Neuronal stem cell (in vitro differentiated cells): ENCODE measurements at regions not wholly inside any gene's neighbourhood (a gene's known extent, or its start where the extent isn't known, plus 50 kb on each side); places are given as distances from the start of the nearest gene placed in this dataset.
"Not testable (repeated sequence)": the region's sequence is repeated elsewhere in the genome, so short reads cannot be mapped to it uniquely, and the experiment has no call there.

Experiments
- DNase-seq: peaks from one replicate; pipeline ENCODE4 v3.0.0-alpha.2; 2013; ENCODE audit warnings: low spot score
- H2AFZ ChIP-seq: one replicate; pipeline ENCODE4 v1.6.1; 2013; ENCODE audit warnings: mild to moderate bottlenecking, low read length, inconsistent platforms
- H2AK5ac ChIP-seq: 2 replicates; pipeline ENCODE4 v1.6.1; 2013; ENCODE audit warnings: low read depth, mild to moderate bottlenecking, inconsistent platforms, low read length, moderate library complexity, mixed read lengths
- H2BK120ac ChIP-seq: 2 replicates; pipeline ENCODE4 v1.6.1; 2013; ENCODE audit warnings: low read depth, mild to moderate bottlenecking, inconsistent platforms, low read length, moderate library complexity, mixed read lengths
- H2BK12ac ChIP-seq: one replicate; pipeline ENCODE4 v1.6.1; 2013; ENCODE audit warnings: low read length, inconsistent platforms
- H2BK15ac ChIP-seq: 2 replicates; pipeline ENCODE4 v1.6.1; 2013; ENCODE audit warnings: mild to moderate bottlenecking, low read length, inconsistent platforms, mixed read lengths
- H2BK5ac ChIP-seq: one replicate; pipeline ENCODE4 v1.6.1; 2013; ENCODE audit warnings: inconsistent platforms, mild to moderate bottlenecking, low read length, moderate library complexity
- H3K14ac ChIP-seq: one replicate; pipeline ENCODE4 v1.6.1; 2013; ENCODE audit warnings: low read length, inconsistent platforms
- H3K18ac ChIP-seq: 2 replicates; pipeline ENCODE4 v1.6.1; 2013; ENCODE audit warnings: low read length, inconsistent platforms
- H3K23ac ChIP-seq: 2 replicates; pipeline ENCODE4 v1.6.1; 2013; ENCODE audit warnings: low read depth, mild to moderate bottlenecking, mixed read lengths, low read length, inconsistent platforms; ENCODE audit not compliant: poor library complexity
- H3K27ac ChIP-seq: replicated peaks from 3 replicates; pipeline ENCODE4 v1.5.1; 2013; ENCODE audit warnings: low read length, inconsistent platforms
- H3K27me3 ChIP-seq, 3 experiments: 2 replicates each; pipeline ENCODE4 v1.6.1; 2013; ENCODE audit warnings: low read length in 3 of 3, mild to moderate bottlenecking in 2 of 3, inconsistent platforms in 1 of 3, low read depth in 1 of 3, mixed read lengths in 1 of 3, moderate library complexity in 1 of 3; ENCODE audit not compliant: control insufficient read depth in 3 of 3, insufficient read depth in 3 of 3
- H3K36me3 ChIP-seq, 2 donors: replicated peaks in 1 of 2; 2 replicates each; pipeline ENCODE4 v1.6.1; 2013; ENCODE audit warnings: low read length in 2 of 2; ENCODE audit not compliant: control insufficient read depth in 2 of 2, insufficient read depth in 2 of 2
- H3K4ac ChIP-seq: 2 replicates; pipeline ENCODE4 v1.6.1; 2013; ENCODE audit warnings: inconsistent platforms, mild to moderate bottlenecking, low read length, moderate library complexity
- H3K4me1 ChIP-seq, 2 donors: 1 replicate in 1 of 2; 2 replicates in 1 of 2; pipeline ENCODE4 v1.6.1; 2013; ENCODE audit warnings: low read length in 2 of 2, low read depth in 1 of 2; ENCODE audit not compliant: control insufficient read depth in 2 of 2, insufficient read depth in 1 of 2
- H3K4me2 ChIP-seq: one replicate; pipeline ENCODE4 v1.6.1; 2013; ENCODE audit warnings: mild to moderate bottlenecking, low read length, inconsistent platforms; ENCODE audit not compliant: insufficient read depth, poor library complexity, severe bottlenecking
- H3K4me3 ChIP-seq, 2 donors: 2 replicates each; pipeline ENCODE4 v1.5.1; 2013; ENCODE audit warnings: low read length in 2 of 2, mild to moderate bottlenecking in 2 of 2, inconsistent platforms in 1 of 2, moderate library complexity in 1 of 2
- H3K79me1 ChIP-seq: one replicate; pipeline ENCODE4 v1.6.1; 2013; ENCODE audit warnings: low read depth, mild to moderate bottlenecking, inconsistent platforms, low read length, moderate library complexity
- H3K9ac ChIP-seq: one replicate; pipeline ENCODE4 v1.6.1; 2013; ENCODE audit warnings: mild to moderate bottlenecking, low read depth, low read length, inconsistent platforms; ENCODE audit not compliant: poor library complexity
- H3K9me3 ChIP-seq, 2 donors: replicated peaks in 1 of 2; 2 replicates each; pipeline versions ENCODE3 to v1.6.1; 2013; ENCODE audit warnings: low read length in 2 of 2, mild to moderate bottlenecking in 2 of 2, inconsistent platforms in 1 of 2, low read depth in 1 of 2, mixed read lengths in 1 of 2, moderate library complexity in 1 of 2; ENCODE audit not compliant: control insufficient read depth in 2 of 2, insufficient read depth in 1 of 2
- H4K8ac ChIP-seq: one replicate; pipeline ENCODE4 v1.6.1; 2013; ENCODE audit warnings: low read depth, mild to moderate bottlenecking, inconsistent platforms, low read length, moderate library complexity
- H4K91ac ChIP-seq: one replicate; pipeline ENCODE4 v1.6.1; 2013; ENCODE audit warnings: low read length, low read depth, mild to moderate bottlenecking, inconsistent platforms; ENCODE audit not compliant: poor library complexity
- WGBS, 2 donors: extraction: QIAGEN DNeasy Blood & Tissue Kit; methylation state at CpG; one replicate each; pipeline ENCODE4 v1.1.7; 2013; ENCODE audit warnings: missing lambda C conversion rate in 2 of 2, mixed read lengths in 1 of 2; ENCODE audit not compliant: insufficient read length in 2 of 2, insufficient replicate concordance in 1 of 2; ENCODE audit errors: extremely low coverage in 2 of 2; 5-methylcytosine and 5-hydroxymethylcytosine counted together

DNA sequence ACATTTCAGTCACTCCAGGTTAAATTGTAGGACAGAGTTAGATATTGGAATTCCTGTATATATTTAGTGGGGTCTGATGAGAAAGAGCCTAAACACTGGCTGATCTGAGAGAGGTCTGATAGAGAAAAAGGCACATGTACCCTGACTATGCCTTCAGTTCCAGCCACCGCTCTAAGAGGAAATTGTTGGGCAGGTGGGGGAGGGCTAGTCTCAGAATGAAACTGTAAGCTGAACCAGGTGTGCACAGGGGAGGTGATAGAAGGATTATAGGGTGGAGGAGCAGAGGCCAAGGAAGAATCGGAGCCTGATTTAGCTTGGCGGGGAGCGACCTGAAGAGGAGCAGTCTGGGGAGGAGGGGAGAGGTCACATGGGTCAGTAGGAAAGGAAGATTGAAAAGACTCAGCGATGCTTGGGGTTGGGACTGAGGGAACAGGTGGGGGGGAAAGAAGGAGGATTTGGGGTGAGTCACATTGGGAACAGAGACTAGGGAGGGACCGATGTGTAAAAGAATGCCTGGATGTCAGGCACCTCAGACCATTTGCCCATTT is 74.3 kb upstream of the SIRPG start:
- not testable (repeated sequence) for H3K9me3 ChIP-seq, DNase-seq, H2AK5ac ChIP-seq, H2BK12ac ChIP-seq, H3K36me3 ChIP-seq, H2BK120ac ChIP-seq, H3K27ac ChIP-seq, H3K23ac ChIP-seq, H4K8ac ChIP-seq, H3K18ac ChIP-seq, H3K79me1 ChIP-seq, H3K4me3 ChIP-seq, H2AFZ ChIP-seq, H2BK5ac ChIP-seq, H3K4me1 ChIP-seq, H3K9ac ChIP-seq, H2BK15ac ChIP-seq, H3K4me2 ChIP-seq, H4K91ac ChIP-seq, H3K14ac ChIP-seq, H3K4ac ChIP-seq
- peaks cover 0 to 10% (median 0%) of the 10 kb centered on the region in 3 experiments for H3K27me3 ChIP-seq
- no CpG with 5 or more reads among the region's 6 CpGs for WGBS, 2 donors

DNA sequence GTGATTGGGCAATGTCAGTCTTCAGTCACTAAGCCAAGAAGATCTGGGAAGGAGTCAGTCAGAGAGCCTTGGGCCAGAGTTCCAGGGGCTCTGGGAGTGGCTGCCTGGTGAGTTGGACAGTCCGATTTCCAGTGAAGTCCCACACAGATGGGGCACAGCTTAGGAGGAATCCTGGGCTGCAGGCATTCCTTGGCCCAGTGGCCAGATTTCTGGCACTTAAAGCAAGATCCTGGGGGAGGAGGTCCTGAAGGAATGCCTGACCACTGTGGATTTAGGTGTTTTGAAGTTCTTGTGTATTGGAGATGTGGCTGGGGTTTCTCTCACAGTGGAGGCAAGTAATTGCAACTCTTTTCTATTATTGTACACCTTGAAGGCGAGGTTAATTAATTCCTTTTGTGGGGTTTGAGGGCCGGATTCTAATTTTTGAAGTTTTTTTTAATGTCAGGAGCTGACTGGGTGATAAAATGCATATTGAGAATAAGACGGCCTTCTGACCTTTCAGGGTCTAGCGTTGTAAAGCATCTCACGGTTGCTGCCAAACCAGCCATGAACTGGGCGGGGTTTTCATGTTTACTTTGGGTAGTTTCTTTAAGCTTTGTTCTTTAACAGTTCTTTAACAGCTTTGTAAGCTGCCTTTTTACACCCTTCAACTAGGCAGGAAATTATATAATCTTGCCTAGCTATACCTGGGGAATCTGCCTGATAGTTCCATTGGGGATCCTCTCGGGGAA is 73.6 kb upstream of the SIRPG start:
- H3K4ac ChIP-seq, DNase-seq: not testable (repeated sequence)
- WGBS, 2 donors = no CpG with 5 or more reads among the region's 8 CpGs

DNA sequence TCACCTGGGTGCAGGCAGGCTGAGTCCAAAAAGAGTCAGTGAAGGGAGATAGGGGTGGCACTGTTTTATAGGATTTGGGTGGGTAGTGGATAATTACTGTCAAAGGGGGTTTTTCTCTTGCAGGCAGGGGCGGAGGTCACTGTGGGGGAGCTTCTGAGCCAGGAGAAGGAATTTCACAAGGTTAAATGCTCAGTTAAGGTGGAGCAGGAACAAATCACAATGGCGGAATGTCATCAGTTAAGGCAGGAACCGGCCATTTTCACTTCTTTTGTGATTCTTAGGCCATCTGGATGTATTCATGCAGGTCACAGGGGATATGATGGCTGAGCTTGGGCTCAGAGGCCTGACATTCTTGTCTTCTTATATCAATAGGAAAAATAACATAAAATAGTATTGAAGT is 69.7 kb upstream of the SIRPG start:
- not testable (repeated sequence) for H3K4ac ChIP-seq, H2BK120ac ChIP-seq, H3K36me3 ChIP-seq, H3K27me3 ChIP-seq, H3K79me1 ChIP-seq, H4K91ac ChIP-seq, H3K9me3 ChIP-seq, H3K27ac ChIP-seq, H3K23ac ChIP-seq, H2AK5ac ChIP-seq, H4K8ac ChIP-seq, H2BK12ac ChIP-seq, H2AFZ ChIP-seq, H3K4me1 ChIP-seq, H2BK15ac ChIP-seq, H2BK5ac ChIP-seq, H3K4me2 ChIP-seq, H3K14ac ChIP-seq, H3K4me3 ChIP-seq, H3K9ac ChIP-seq, DNase-seq, H3K18ac ChIP-seq
- WGBS, 2 donors = no CpG with 5 or more reads among the region's 3 CpGs

More for the DNA sequence above, 73.6 kb upstream of the SIRPG start:
- not testable (repeated sequence) for H2BK5ac ChIP-seq, H3K4me2 ChIP-seq, H3K18ac ChIP-seq, H3K23ac ChIP-seq, H4K8ac ChIP-seq, H3K4me1 ChIP-seq, H3K36me3 ChIP-seq, H3K27me3 ChIP-seq, H3K27ac ChIP-seq, H3K79me1 ChIP-seq, H3K9me3 ChIP-seq, H2BK120ac ChIP-seq, H2AK5ac ChIP-seq, H3K4me3 ChIP-seq, H3K14ac ChIP-seq, H4K91ac ChIP-seq, H2AFZ ChIP-seq, H2BK12ac ChIP-seq, H3K9ac ChIP-seq, H2BK15ac ChIP-seq

DNA sequence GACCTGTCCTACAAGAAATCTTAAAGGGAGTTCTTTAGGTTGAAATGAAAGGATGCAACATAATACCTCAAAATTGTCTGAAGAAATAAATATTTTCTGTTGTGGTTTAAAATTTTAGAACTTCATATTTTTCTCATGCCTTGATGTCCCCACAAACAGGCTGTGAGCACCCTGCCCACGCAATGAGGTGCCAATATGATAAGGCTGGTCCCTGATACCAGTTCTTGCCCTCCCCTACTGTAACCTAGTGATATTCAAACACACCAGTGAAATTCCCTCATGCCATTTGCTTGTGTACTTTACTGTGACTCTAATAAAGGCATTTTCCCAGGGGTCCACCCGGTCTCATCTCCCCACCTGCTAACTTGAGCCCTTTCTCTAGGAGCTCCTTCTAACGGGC is 67.3 kb upstream of the SIRPG start:
- no peak overlapping the region for H3K14ac ChIP-seq
- no peak overlapping the region for H3K4me2 ChIP-seq
- H3K4me1 ChIP-seq = no peaks in the 10 kb centered on the region
- H3K9ac ChIP-seq = no peak overlapping the region
- H3K23ac ChIP-seq = no peak overlapping the region
- no peak overlapping the region for H2AK5ac ChIP-seq
- DNase-seq = no peak
- H2BK15ac ChIP-seq = no peak overlapping the region
- no peak overlapping the region for H4K91ac ChIP-seq
- no peak overlapping the region for H2BK120ac ChIP-seq
- H3K4me3 ChIP-seq = no peak overlapping the region
- no peak overlapping the region for H3K4ac ChIP-seq
- no peak overlapping the region for H3K18ac ChIP-seq
- peaks cover 0 to 4% (median 0%) of the 10 kb centered on the region in 3 experiments for H3K27me3 ChIP-seq
- no peak overlapping the region for H2AFZ ChIP-seq
- H3K36me3 ChIP-seq = no peaks in the 10 kb centered on the region
- H3K9me3 ChIP-seq = peaks cover 0 to 4% of the 10 kb centered on the region in 2 donors
- no peak overlapping the region for H4K8ac ChIP-seq
- H3K79me1 ChIP-seq = no peaks in the 10 kb centered on the region
- no peak overlapping the region for H2BK12ac ChIP-seq
- H3K27ac ChIP-seq = no peak overlapping the region
- no CpG with 5 or more reads among the region's 3 CpGs for WGBS, 2 donors
- H2BK5ac ChIP-seq = no peak overlapping the region
